HCT116 (cell line): ENCODE measurements at regions not wholly inside any gene's neighbourhood (a gene's known extent, or its start where the extent isn't known, plus 50 kb on each side); places are given as distances from the start of the nearest gene placed in this dataset.

ENCODE experiments used
- ATAC-seq: fragments of 200-7000 bp; cut with Tn5 transposase; 2 replicates; pipeline ENCODE4 v1.9.1; 2020; ENCODE audit warnings: mild to moderate bottlenecking, moderate library complexity
- BruUV-seq: library from RNA; stranded (reverse); fragments of 400-500 nt; replicated peaks from 2 replicates; lab custom pipeline; 2021; lab: Mats Ljungman, UMichigan
- CTCF ChIA-PET: fragments of 300-600 bp; sonication (Branson Sonifier 250); formaldehyde crosslinking; loops from one replicate; lab custom pipeline; 2021; ENCODE audit warnings: antibody characterized with exemption; lab: Charles Lee
- POLR2A ChIA-PET: fragments of 300-600, 350-600 bp; sonication (Branson Sonifier 250); formaldehyde crosslinking; loops from one replicate; lab custom pipeline; 2021; ENCODE audit warnings: antibody characterized with exemption; lab: Charles Lee
- RAD21 ChIA-PET, 2 experiments: fragments of 300-600 bp; sonication (Branson Sonifier 250); formaldehyde crosslinking; loops; one replicate each; lab custom pipeline; 2023; ENCODE audit warnings: low total read pairs in 2 of 2; ENCODE audit not compliant: uncharacterized antibody in 2 of 2, unreplicated experiment in 2 of 2, low non-redundant PET in 1 of 2; lab: Charles Lee
- DNase-seq: peaks from one replicate; pipeline ENCODE4 v3.0.0-alpha.2; 2010; ENCODE audit warnings: low read depth, low spot score
- H2AFZ ChIP-seq: fragments of 200-600 bp; shearing (Covaris generic), sonication (generic); 2 replicates; pipeline ENCODE4 v1.6.1; 2017; ENCODE audit warnings: low read depth, mixed run types, mixed read lengths, antibody characterized with exemption, low read length; ENCODE audit not compliant: poor library complexity, severe bottlenecking
- H3K27ac ChIP-seq: 2 replicates; pipeline ENCODE4 v1.5.1; 2012; ENCODE audit warnings: low read depth, low read length
- H3K27me3 ChIP-seq: fragments of 200-600 bp; sonication (generic); 2 replicates; pipeline ENCODE4 v1.6.1; 2016; ENCODE audit warnings: mixed run types, low read length, mixed read lengths; ENCODE audit not compliant: insufficient read depth
- H3K36me3 ChIP-seq, 2 experiments: fragments of 200-500 bp in 1 of 2; fragments of 200-600 bp in 1 of 2; sonication (Bioruptor generic) in 1 of 2; sonication (generic) in 1 of 2; 2 replicates each; pipeline versions ENCODE4 v1.5.1 to v1.6.1; 2014 to 2016; ENCODE audit warnings: low read length in 2 of 2, inconsistent platforms in 1 of 2, mixed read lengths in 1 of 2, mixed run types in 1 of 2; ENCODE audit not compliant: insufficient read depth in 2 of 2, control insufficient read depth in 1 of 2
- H3K4me1 ChIP-seq, 2 experiments: fragments of 200-600 bp in 1 of 2; sonication (generic) in 1 of 2; 2 replicates each; pipeline versions ENCODE4 v1.5.1 to v1.6.1; 2012 to 2017; ENCODE audit warnings: low read length in 2 of 2, inconsistent platforms in 1 of 2, mild to moderate bottlenecking in 1 of 2, mixed read lengths in 1 of 2, mixed run types in 1 of 2, moderate library complexity in 1 of 2; ENCODE audit not compliant: insufficient read depth in 2 of 2, control insufficient read depth in 1 of 2
- H3K4me2 ChIP-seq: fragments of 200-600 bp; sonication (generic); 2 replicates; pipeline ENCODE4 v1.6.1; 2017; ENCODE audit warnings: mixed run types, low read length, mixed read lengths
- H3K4me3 ChIP-seq, 2 experiments: fragments of 200-600 bp in 1 of 2; sonication (generic) in 1 of 2; replicated peaks in 1 of 2; 2 replicates each; pipeline ENCODE4 v1.5.1; 2011 to 2016; ENCODE audit warnings: low read length in 2 of 2, control low read depth in 1 of 2, low read depth in 1 of 2, mild to moderate bottlenecking in 1 of 2, mixed read lengths in 1 of 2, mixed run types in 1 of 2
- H3K79me2 ChIP-seq: fragments of 200-600 bp; sonication (generic); 2 replicates; pipeline ENCODE4 v1.6.1; 2017; ENCODE audit warnings: mild to moderate bottlenecking, mixed run types, low read length, moderate library complexity, mixed read lengths; ENCODE audit not compliant: insufficient read depth
- H3K9ac ChIP-seq: fragments of 200-600 bp; sonication (generic); 2 replicates; pipeline ENCODE4 v1.6.1; 2016; ENCODE audit warnings: low read length, mixed read lengths
- H3K9me2 ChIP-seq: fragments of 200-600 bp; sonication (generic), shearing (Covaris generic); 2 replicates; pipeline ENCODE4 v1.6.1; 2017; ENCODE audit warnings: mixed run types, mild to moderate bottlenecking, moderate library complexity; ENCODE audit not compliant: insufficient read depth
- H3K9me3 ChIP-seq, 2 experiments: fragments of 200-500 bp in 1 of 2; fragments of 200-600 bp in 1 of 2; sonication (Bioruptor generic) in 1 of 2; sonication (generic) in 1 of 2; 2 replicates each; pipeline ENCODE4 v1.6.1; 2014 to 2017; ENCODE audit warnings: low read length in 2 of 2, mixed read lengths in 2 of 2, inconsistent platforms in 1 of 2, low read depth in 1 of 2, mild to moderate bottlenecking in 1 of 2, mixed run types in 1 of 2, moderate library complexity in 1 of 2; ENCODE audit not compliant: control insufficient read depth in 1 of 2, insufficient read depth in 1 of 2
- H4K20me1 ChIP-seq: fragments of 200-600 bp; sonication (generic), shearing (Covaris generic); 2 replicates; pipeline ENCODE4 v1.6.1; 2017; ENCODE audit warnings: mixed run types, mild to moderate bottlenecking, moderate library complexity; ENCODE audit not compliant: insufficient read depth
- CBX3 ChIP-seq: IDR thresholded peaks from 2 replicates; pipeline ENCODE4 v1.6.1; 2012; ENCODE audit warnings: low read depth
- CEBPB ChIP-seq: IDR thresholded peaks from 2 replicates; pipeline ENCODE4 v1.6.1; 2012; ENCODE audit warnings: low read depth
- EGR1 ChIP-seq: IDR thresholded peaks from 2 replicates; pipeline ENCODE4 v1.6.1; 2012; ENCODE audit warnings: low read depth
- EZH2 ChIP-seq: fragments of 200-600 bp; sonication (generic); IDR thresholded peaks from 2 replicates; pipeline ENCODE4 v1.6.1; 2017; ENCODE audit warnings: antibody characterized with exemption, mixed run types
- JUND ChIP-seq: IDR thresholded peaks from 2 replicates; pipeline ENCODE4 v1.6.1; 2012
- POLR2A ChIP-seq: IDR thresholded peaks from 2 replicates; pipeline ENCODE4 v1.7.0; 2011; ENCODE audit warnings: borderline replicate concordance; ENCODE audit not compliant: insufficient read depth, insufficient read length; ENCODE audit errors: extremely low read depth
- SIN3A ChIP-seq: IDR thresholded peaks from 2 replicates; pipeline ENCODE4 v1.6.1; 2012; ENCODE audit warnings: low read depth
- SP1 ChIP-seq: IDR thresholded peaks from 2 replicates; pipeline ENCODE4 v1.6.1; 2012; ENCODE audit warnings: low read depth
- SRF ChIP-seq: IDR thresholded peaks from 2 replicates; pipeline ENCODE4 v1.6.1; 2012; ENCODE audit warnings: low read depth
- TCF7L2 ChIP-seq: IDR thresholded peaks from 2 replicates; pipeline ENCODE4 v1.7.0; 2011; ENCODE audit warnings: borderline replicate concordance, inconsistent platforms; ENCODE audit not compliant: insufficient read depth, insufficient read length; ENCODE audit errors: extremely low read depth
- YY1 ChIP-seq: IDR thresholded peaks from 2 replicates; pipeline ENCODE4 v1.6.1; 2011; ENCODE audit warnings: low read length, low read depth, moderate library complexity, mild to moderate bottlenecking; ENCODE audit not compliant: insufficient replicate concordance; ENCODE audit errors: extremely low read depth
- ZFX ChIP-seq: fragments of 450-650 bp; IDR thresholded peaks from 2 replicates; pipeline ENCODE4 v1.6.1; 2017
- ZNF274 ChIP-seq: fragments of 200-500 bp; sonication (Bioruptor generic); IDR thresholded peaks from 2 replicates; pipeline ENCODE4 v1.6.1; 2014; ENCODE audit warnings: mild to moderate bottlenecking, low read depth, low read length, inconsistent platforms
- intact Hi-C: fragments of 100-400 bp; cut with micrococcal nuclease; formaldehyde crosslinking; loops from 2 replicates; pipeline ENCODE4 v1.10.0; 2022
- TF ChIP-seq, protein P1 (sequence below): IDR thresholded peaks from 2 replicates; pipeline ENCODE4 v1.6.1; 2012
- TF ChIP-seq, protein P2 (sequence below): IDR thresholded peaks from 2 replicates; pipeline ENCODE4 v1.6.1; 2012; ENCODE audit warnings: low read depth
- TF ChIP-seq, protein P3 (sequence below): IDR thresholded peaks from 2 replicates; pipeline ENCODE4 v1.6.1; 2012
- TF ChIP-seq, protein P4 (sequence below), 3 experiments: fragments of 200-600 bp in 1 of 3; sonication (generic) in 1 of 3; IDR thresholded peaks in 2 of 3; conservative IDR thresholded peaks in 1 of 3; 2 replicates each; pipeline ENCODE4 v1.5.1; 2012 to 2017; ENCODE audit warnings: low read depth in 2 of 3, low read length in 2 of 3, antibody characterized with exemption in 1 of 3, borderline replicate concordance in 1 of 3, control low read depth in 1 of 3, mild to moderate bottlenecking in 1 of 3, mixed read lengths in 1 of 3, mixed run types in 1 of 3, moderate library complexity in 1 of 3; ENCODE audit not compliant: insufficient read depth in 1 of 3

DNA sequence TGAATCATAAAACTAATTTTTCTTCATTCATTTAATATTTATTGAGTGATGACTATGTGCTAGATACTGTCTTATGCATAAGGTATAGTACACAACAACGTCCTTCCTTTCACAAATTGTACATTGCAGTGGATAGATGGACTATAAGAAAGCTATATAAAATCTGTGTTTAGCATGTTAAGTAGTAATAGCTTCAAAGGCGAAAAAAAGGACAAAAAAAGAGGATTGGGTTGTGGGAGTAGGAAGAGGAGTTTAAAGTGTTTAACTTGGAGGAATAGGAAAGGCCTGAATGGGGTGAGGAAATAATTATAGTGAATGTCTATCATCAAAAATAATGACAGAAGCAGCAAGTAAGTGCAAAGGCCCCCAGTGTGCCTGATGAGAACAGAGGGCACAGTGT is 565.4 kb upstream of the LUZP2 start:
- TF ChIP-seq SP1, result no peak
- TF ChIP-seq, protein P1, sequence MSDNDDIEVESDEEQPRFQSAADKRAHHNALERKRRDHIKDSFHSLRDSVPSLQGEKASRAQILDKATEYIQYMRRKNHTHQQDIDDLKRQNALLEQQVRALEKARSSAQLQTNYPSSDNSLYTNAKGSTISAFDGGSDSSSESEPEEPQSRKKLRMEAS, result no peak
- TF ChIP-seq SIN3A, result no peak
- TF ChIP-seq, protein P2, sequence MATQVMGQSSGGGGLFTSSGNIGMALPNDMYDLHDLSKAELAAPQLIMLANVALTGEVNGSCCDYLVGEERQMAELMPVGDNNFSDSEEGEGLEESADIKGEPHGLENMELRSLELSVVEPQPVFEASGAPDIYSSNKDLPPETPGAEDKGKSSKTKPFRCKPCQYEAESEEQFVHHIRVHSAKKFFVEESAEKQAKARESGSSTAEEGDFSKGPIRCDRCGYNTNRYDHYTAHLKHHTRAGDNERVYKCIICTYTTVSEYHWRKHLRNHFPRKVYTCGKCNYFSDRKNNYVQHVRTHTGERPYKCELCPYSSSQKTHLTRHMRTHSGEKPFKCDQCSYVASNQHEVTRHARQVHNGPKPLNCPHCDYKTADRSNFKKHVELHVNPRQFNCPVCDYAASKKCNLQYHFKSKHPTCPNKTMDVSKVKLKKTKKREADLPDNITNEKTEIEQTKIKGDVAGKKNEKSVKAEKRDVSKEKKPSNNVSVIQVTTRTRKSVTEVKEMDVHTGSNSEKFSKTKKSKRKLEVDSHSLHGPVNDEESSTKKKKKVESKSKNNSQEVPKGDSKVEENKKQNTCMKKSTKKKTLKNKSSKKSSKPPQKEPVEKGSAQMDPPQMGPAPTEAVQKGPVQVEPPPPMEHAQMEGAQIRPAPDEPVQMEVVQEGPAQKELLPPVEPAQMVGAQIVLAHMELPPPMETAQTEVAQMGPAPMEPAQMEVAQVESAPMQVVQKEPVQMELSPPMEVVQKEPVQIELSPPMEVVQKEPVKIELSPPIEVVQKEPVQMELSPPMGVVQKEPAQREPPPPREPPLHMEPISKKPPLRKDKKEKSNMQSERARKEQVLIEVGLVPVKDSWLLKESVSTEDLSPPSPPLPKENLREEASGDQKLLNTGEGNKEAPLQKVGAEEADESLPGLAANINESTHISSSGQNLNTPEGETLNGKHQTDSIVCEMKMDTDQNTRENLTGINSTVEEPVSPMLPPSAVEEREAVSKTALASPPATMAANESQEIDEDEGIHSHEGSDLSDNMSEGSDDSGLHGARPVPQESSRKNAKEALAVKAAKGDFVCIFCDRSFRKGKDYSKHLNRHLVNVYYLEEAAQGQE, result no peak
- TF ChIP-seq, protein P3, sequence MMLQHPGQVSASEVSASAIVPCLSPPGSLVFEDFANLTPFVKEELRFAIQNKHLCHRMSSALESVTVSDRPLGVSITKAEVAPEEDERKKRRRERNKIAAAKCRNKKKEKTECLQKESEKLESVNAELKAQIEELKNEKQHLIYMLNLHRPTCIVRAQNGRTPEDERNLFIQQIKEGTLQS, result no peak
- TF ChIP-seq EZH2, result no peak
- no peak for TF ChIP-seq CEBPB
- TF ChIP-seq ZNF274, result no peak
- no peak for TF ChIP-seq POLR2A
- TF ChIP-seq YY1, result no peak
- TF ChIP-seq JUND, result no peak
- TF ChIP-seq TCF7L2, result no peak
- TF ChIP-seq EGR1, result no peak
- TF ChIP-seq, protein P4, sequence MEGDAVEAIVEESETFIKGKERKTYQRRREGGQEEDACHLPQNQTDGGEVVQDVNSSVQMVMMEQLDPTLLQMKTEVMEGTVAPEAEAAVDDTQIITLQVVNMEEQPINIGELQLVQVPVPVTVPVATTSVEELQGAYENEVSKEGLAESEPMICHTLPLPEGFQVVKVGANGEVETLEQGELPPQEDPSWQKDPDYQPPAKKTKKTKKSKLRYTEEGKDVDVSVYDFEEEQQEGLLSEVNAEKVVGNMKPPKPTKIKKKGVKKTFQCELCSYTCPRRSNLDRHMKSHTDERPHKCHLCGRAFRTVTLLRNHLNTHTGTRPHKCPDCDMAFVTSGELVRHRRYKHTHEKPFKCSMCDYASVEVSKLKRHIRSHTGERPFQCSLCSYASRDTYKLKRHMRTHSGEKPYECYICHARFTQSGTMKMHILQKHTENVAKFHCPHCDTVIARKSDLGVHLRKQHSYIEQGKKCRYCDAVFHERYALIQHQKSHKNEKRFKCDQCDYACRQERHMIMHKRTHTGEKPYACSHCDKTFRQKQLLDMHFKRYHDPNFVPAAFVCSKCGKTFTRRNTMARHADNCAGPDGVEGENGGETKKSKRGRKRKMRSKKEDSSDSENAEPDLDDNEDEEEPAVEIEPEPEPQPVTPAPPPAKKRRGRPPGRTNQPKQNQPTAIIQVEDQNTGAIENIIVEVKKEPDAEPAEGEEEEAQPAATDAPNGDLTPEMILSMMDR (IDR thresholded peaks at IDR 0.05 in 2 of 3, conservative IDR thresholded peaks at IDR 0.05 in 1 of 3; ENCODE audit: borderline replicate concordance in 1 of 3, insufficient read depth in 1 of 3, low read depth in 2 of 3, low read length in 2 of 3), result no peak
- TF ChIP-seq CBX3, result no peak
- no peak for TF ChIP-seq ZFX
- TF ChIP-seq SRF, result no peak
- TF ChIP-seq, all 23 proteins: peak for 0
- H4K20me1 ChIP-seq, result no peaks in the 10 kb centered on the region
- no peaks in the 10 kb centered on the region for H3K79me2 ChIP-seq
- no peaks in the 10 kb centered on the region for H3K4me1 ChIP-seq
- no peak overlapping the region for H3K4me2 ChIP-seq
- intact Hi-C loops, result no loop called here
- no peak overlapping the region for H2AFZ ChIP-seq
- no peaks in the 10 kb centered on the region for H3K9me2 ChIP-seq
- ChIA-PET POLR2A (no interaction called here), CTCF (no interaction called here), RAD21 (no interaction called here)
- H3K4me3 ChIP-seq, result no peak overlapping the region
- H3K9ac ChIP-seq, result no peak overlapping the region
- no peak for DNase-seq
- H3K9me3 ChIP-seq, result peaks cover 5 to 8% of the 10 kb centered on the region in 2 experiments; a peak in 2 of 4 replicates
- no peaks in the 10 kb centered on the region for H3K36me3 ChIP-seq
- ATAC-seq, result no peak
- BruUV-seq, result no TSS peak
- H3K27me3 ChIP-seq, result no peaks in the 10 kb centered on the region
- no peak overlapping the region for H3K27ac ChIP-seq
